K562 (cell line): ENCODE measurements at regions not wholly inside any gene's neighbourhood (a gene's known extent, or its start where the extent isn't known, plus 50 kb on each side); places are given as distances from the start of the nearest gene placed in this dataset.

Source experiments
- ATAC-seq: fragments of 200-7000 bp; cut with Tn5 transposase; 3 replicates; pipeline ENCODE4 v1.9.1; 2020; ENCODE audit warnings: moderate library complexity
- BruUV-seq: library from RNA; stranded (reverse); fragments of 400-500 nt; replicated peaks from 2 replicates; lab custom pipeline; 2021; lab: Mats Ljungman, UMichigan
- CTCF ChIA-PET: fragments of 300-600 bp; formaldehyde crosslinking; extraction: SDS; loops from one replicate; lab custom pipeline; 2021; ENCODE audit warnings: low intra/inter-chr PET ratio; lab: Yijun Ruan, JAX
- POLR2A ChIA-PET: fragments of 300-600, 350-650 bp; sonication (Branson Sonifier 250); formaldehyde crosslinking; extraction: SDS; loops from one replicate; lab custom pipeline; 2021; ENCODE audit warnings: antibody characterized with exemption, inconsistent platforms; lab: Yijun Ruan, JAX
- DNase-seq, 4 experiments: peaks; one replicate each; pipeline versions ENCODE4 v3.0.0 to v3.0.0-alpha.2; 2011 to 2018; ENCODE audit warnings: low spot score in 3 of 4, mixed read lengths in 3 of 4; ENCODE audit errors: extremely low read depth in 1 of 4
- FAIRE-seq: peaks from 2 replicates; lab custom pipeline; 2011; peaks lifted over from hg19 to GRCh38; lab: Jason Lieb, UNC
- H2AFZ ChIP-seq: 2 replicates; pipeline ENCODE4 v1.6.0; 2011; ENCODE audit warnings: low read depth, low read length, control low read depth, inconsistent platforms
- H3K27ac ChIP-seq: fragments of 200-600 bp; 3 replicates; pipeline ENCODE4 v1.8.0; 2011; ENCODE audit warnings: low read depth, mild to moderate bottlenecking, control low read depth, inconsistent platforms, low read length, moderate library complexity, mixed read lengths; ENCODE audit errors: extremely low read depth
- H3K27me3 ChIP-seq, 2 experiments: fragments of 300-600 bp in 1 of 2; 2 replicates in 1 of 2; 3 replicates in 1 of 2; pipeline versions ENCODE4 v1.6.0 to v1.8.0; 2011; ENCODE audit warnings: inconsistent platforms in 2 of 2, low read length in 2 of 2, mild to moderate bottlenecking in 1 of 2, mixed read lengths in 1 of 2, moderate library complexity in 1 of 2; ENCODE audit not compliant: control insufficient read depth in 2 of 2, insufficient read depth in 2 of 2
- H3K36me3 ChIP-seq: fragments of 300-600 bp; 3 replicates; pipeline ENCODE4 v1.8.0; 2011; ENCODE audit warnings: mild to moderate bottlenecking, low read length, inconsistent platforms; ENCODE audit not compliant: control insufficient read depth, insufficient read depth
- H3K4me1 ChIP-seq, 2 experiments: fragments of 200-600 bp in 1 of 2; replicated peaks in 1 of 2; 2 replicates in 1 of 2; 3 replicates in 1 of 2; pipeline versions ENCODE4 v1.5.1 to v1.8.0; 2011; ENCODE audit warnings: inconsistent platforms in 2 of 2, low read length in 2 of 2, mild to moderate bottlenecking in 1 of 2, mixed read lengths in 1 of 2, moderate library complexity in 1 of 2; ENCODE audit not compliant: control insufficient read depth in 2 of 2, insufficient read depth in 2 of 2
- H3K4me2 ChIP-seq: 2 replicates; pipeline ENCODE4 v1.6.1; 2011; ENCODE audit warnings: low read length, control low read depth, inconsistent platforms, mixed read lengths; ENCODE audit not compliant: insufficient read depth
- H3K4me3 ChIP-seq: fragments of 200-600 bp; sonication (generic), shearing (Covaris generic); 2 replicates; pipeline ENCODE4 v1.5.1; 2016; ENCODE audit warnings: control low read depth, inconsistent platforms
- H3K79me2 ChIP-seq: fragments of 200-600 bp; 3 replicates; pipeline ENCODE4 v1.8.0; 2011; ENCODE audit warnings: low read length, inconsistent platforms; ENCODE audit not compliant: control insufficient read depth, insufficient read depth
- H3K9ac ChIP-seq, 2 experiments: 2 replicates each; pipeline versions ENCODE4 v1.6.0 to v1.6.1; 2011; ENCODE audit warnings: low read depth in 2 of 2, low read length in 2 of 2, control low read depth in 1 of 2, inconsistent platforms in 1 of 2, mild to moderate bottlenecking in 1 of 2, mixed read lengths in 1 of 2; ENCODE audit not compliant: insufficient read depth in 1 of 2
- H3K9me1 ChIP-seq: one replicate; pipeline ENCODE4 v1.6.0; 2011; ENCODE audit warnings: inconsistent platforms, mild to moderate bottlenecking, low read length, moderate library complexity; ENCODE audit not compliant: control insufficient read depth, insufficient read depth
- H3K9me3 ChIP-seq: replicated peaks from 2 replicates; pipeline ENCODE4 v1.5.1; 2011; ENCODE audit warnings: low read depth, low read length, inconsistent platforms; ENCODE audit not compliant: control insufficient read depth, insufficient read depth
- H4K20me1 ChIP-seq: replicated peaks from 2 replicates; pipeline ENCODE4 v1.6.1; 2011; ENCODE audit warnings: low read length, inconsistent platforms, mixed read lengths; ENCODE audit not compliant: control insufficient read depth, insufficient read depth
- KLF13 ChIP-seq: fragments of 450-650 bp; IDR thresholded peaks from 2 replicates; pipeline ENCODE4 v1.6.1; 2016; ENCODE audit warnings: missing genetic modification characterization, low read depth, mild to moderate bottlenecking, missing compliant biosample characterization, moderate library complexity, borderline replicate concordance
- NCOR1 ChIP-seq: fragments of 450-650 bp; IDR thresholded peaks from 2 replicates; pipeline ENCODE4 v1.6.1; 2016; ENCODE audit warnings: mild to moderate bottlenecking, moderate library complexity
- RB1 ChIP-seq: fragments of 450-650 bp; IDR thresholded peaks from 2 replicates; pipeline ENCODE4 v1.6.1; 2017; ENCODE audit warnings: low read depth, mild to moderate bottlenecking
- TAF15 ChIP-seq: fragments of 200-400 bp; formaldehyde crosslinking; IDR thresholded peaks from 2 replicates; pipeline ENCODE4 v1.6.1; 2017; ENCODE audit warnings: mild to moderate bottlenecking, low read depth, low read length, moderate library complexity
- TFE3 ChIP-seq: fragments of 450-650 bp; formaldehyde crosslinking; IDR thresholded peaks from 2 replicates; pipeline ENCODE4 v1.4.0; 2020; ENCODE audit warnings: mild to moderate bottlenecking, mixed read lengths
- TGIF2 ChIP-seq: sonication (generic); formaldehyde crosslinking; IDR thresholded peaks from 2 replicates; pipeline ENCODE4 v1.8.1; 2022; ENCODE audit warnings: mild to moderate bottlenecking, missing genetic modification reagents, moderate library complexity
- ZNF551 ChIP-seq: fragments of 250-450 bp; sonication (Bioruptor Pico); IDR thresholded peaks from 2 replicates; pipeline ENCODE4 v1.5.0; 2021; ENCODE audit warnings: mild to moderate bottlenecking, moderate library complexity
- ZNF717 ChIP-seq: fragments of 250-450 bp; sonication (Bioruptor Pico); IDR thresholded peaks from 2 replicates; pipeline ENCODE4 v1.5.0; 2021
- in situ Hi-C: fragments of 300-500 bp; cut with MboI; formaldehyde crosslinking; loops from 4 replicates; pipeline ENCODE4 v1.15.0; 2018; ENCODE audit warnings: inconsistent platforms, mixed read lengths
- intact Hi-C: fragments of 100-400 bp; cut with micrococcal nuclease; formaldehyde crosslinking; loops from 2 replicates; pipeline ENCODE4 v1.14.2; 2022

GRCh38 chr3:18199757-18200156, 225.4 kb downstream of the SATB1 start:
- in situ Hi-C loops (no loop called here), intact Hi-C loops (no loop called here)
- no peaks in the 10 kb centered on the region for H4K20me1 ChIP-seq
- H3K9me1 ChIP-seq = no peaks in the 10 kb centered on the region
- ChIA-PET POLR2A (no interaction called here), CTCF (no interaction called here)
- BruUV-seq = no TSS peak
- no peak overlapping the region for H3K4me2 ChIP-seq
- TF ChIP-seq ZNF717 = no peak
- no peak for TF ChIP-seq TGIF2 (CRISPR knock-in tag)
- TF ChIP-seq TFE3 = no peak
- no peak for TF ChIP-seq TAF15
- TF ChIP-seq NCOR1 = no peak
- TF ChIP-seq KLF13 = no peak
- no peak for TF ChIP-seq ZNF551
- TF ChIP-seq RB1 = no peak
- H3K4me1 ChIP-seq = no peaks in the 10 kb centered on the region
- no peaks in the 10 kb centered on the region for H3K79me2 ChIP-seq
- H3K4me3 ChIP-seq = no peak overlapping the region
- FAIRE-seq (no peak), ATAC-seq (no peak), DNase-seq (no peak)
- H3K27me3 ChIP-seq = no peaks in the 10 kb centered on the region
- no peak overlapping the region for H3K9ac ChIP-seq
- no peak overlapping the region for H2AFZ ChIP-seq
- no peaks in the 10 kb centered on the region for H3K9me3 ChIP-seq
- no peak overlapping the region for H3K27ac ChIP-seq
- H3K36me3 ChIP-seq = no peaks in the 10 kb centered on the region
